ENCODE measurements at regions not wholly inside any gene's neighbourhood (a gene's known extent, or its start where the extent isn't known, plus 50 kb on each side); places are given as distances from the start of the nearest gene placed in this dataset.

DNA sequence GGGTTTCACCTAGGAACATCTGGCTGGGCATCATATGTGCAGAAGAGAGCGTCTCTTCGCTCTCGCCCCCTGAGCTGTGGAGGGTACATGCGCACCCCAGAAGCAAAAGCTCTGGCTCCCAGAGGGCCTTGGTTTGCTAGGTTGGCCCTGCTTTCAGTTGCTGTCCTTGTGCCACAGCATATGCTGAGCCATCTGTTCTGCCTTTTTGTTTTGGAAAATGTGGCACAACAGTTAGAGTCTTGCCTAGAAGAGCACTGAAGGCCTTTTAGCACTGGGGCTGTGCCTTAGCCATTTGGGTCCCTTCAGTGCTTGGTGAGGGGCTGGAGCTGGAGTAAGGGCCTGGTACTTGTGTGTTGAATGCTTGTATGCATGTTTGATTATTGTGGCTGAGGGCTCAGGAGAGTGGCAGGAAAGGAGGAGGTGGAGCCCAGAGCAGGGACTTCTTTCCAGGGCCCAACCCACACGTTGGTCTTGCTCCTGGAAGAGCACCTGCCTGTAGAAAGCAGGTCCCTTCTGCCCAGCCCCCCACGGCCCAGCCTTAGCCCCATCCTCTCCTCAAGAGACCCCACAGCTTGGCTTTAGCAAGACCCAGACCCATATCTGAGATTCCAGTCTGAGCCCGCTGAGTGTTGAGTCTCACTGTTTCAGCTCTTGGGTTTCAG is 113.7 kb downstream of the SLC25A47 start:
- Mint-ChIP-seq H3K27ac (no peak overlapping the region), H3K4me1 (peaks cover 13% of the 10 kb centered on the region), H3K27me3 (ENCODE audit: low read depth) (no peaks in the 10 kb centered on the region), H3K9me3 (no peaks in the 10 kb centered on the region), H3K36me3 (no peaks in the 10 kb centered on the region), H3K4me3 (no peak overlapping the region)
- ChIA-PET POLR2A (no interaction called here), CTCF (interaction anchor here (0.5 to 3.3 kb wide), 4 partner anchors 9 to 52 kb away, joined by 3 to 15 read pairs (median 8); no protein-coding TSS in a partner anchor)
- TF ChIP-seq ZNF396 (CRISPR knock-in tag; IDR thresholded peaks at IDR 0.05; ENCODE audit: borderline replicate concordance) (no peak), ZNF232 (CRISPR knock-in tag; IDR thresholded peaks at IDR 0.05) (no peak), RELA (CRISPR knock-in tag; IDR thresholded peaks at IDR 0.05; ENCODE audit: borderline replicate concordance) (no peak), FOXJ3 (CRISPR knock-in tag; IDR thresholded peaks at IDR 0.05; ENCODE audit: borderline replicate concordance) (no peak), NR2C2 (CRISPR knock-in tag; IDR thresholded peaks at IDR 0.05) (no peak), HMGA2 (CRISPR knock-in tag; IDR thresholded peaks at IDR 0.05) (no peak), KAT7 (CRISPR knock-in tag; IDR thresholded peaks at IDR 0.05; ENCODE audit: borderline replicate concordance) (no peak)
- DNase-seq (ENCODE audit: low spot score) (no peak), ATAC-seq (no peak)

DNA sequence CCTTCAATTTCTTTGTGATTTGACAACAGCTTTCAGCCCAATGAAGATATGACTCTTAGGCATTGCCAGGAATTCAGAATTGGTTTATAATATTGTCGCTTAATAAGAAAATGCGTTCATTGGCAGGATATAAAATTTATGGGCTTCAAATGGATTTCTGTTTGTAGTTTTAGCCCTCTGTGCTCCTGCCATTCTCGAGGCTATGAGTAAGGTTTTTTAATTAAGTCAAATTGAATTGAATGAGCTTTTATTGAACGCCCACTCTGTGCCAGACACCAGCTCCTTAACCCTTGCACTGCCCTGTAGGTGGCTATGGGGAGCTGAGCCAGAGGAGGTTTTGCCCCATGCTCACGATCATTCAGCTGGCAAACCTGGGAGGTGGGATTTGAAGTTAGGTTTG is 115.1 kb downstream of the SLC25A47 start:
- Mint-ChIP-seq H3K36me3 (no peaks in the 10 kb centered on the region), H3K4me3 (no peak overlapping the region), H3K9me3 (no peaks in the 10 kb centered on the region), H3K27me3 (ENCODE audit: low read depth) (no peaks in the 10 kb centered on the region), H3K27ac (no peak overlapping the region), H3K4me1 (peaks cover 22% of the 10 kb centered on the region)
- TF ChIP-seq ETV6 (CRISPR knock-in tag; IDR thresholded peaks at IDR 0.05): no peak
- no peak for TF ChIP-seq JUN (CRISPR knock-in tag; IDR thresholded peaks at IDR 0.05)
- no peak for TF ChIP-seq CBFB (CRISPR knock-in tag; IDR thresholded peaks at IDR 0.05; ENCODE audit: low read depth)
- no peak for TF ChIP-seq ZNF423 (CRISPR knock-in tag; IDR thresholded peaks at IDR 0.05)
- TF ChIP-seq, protein P1, sequence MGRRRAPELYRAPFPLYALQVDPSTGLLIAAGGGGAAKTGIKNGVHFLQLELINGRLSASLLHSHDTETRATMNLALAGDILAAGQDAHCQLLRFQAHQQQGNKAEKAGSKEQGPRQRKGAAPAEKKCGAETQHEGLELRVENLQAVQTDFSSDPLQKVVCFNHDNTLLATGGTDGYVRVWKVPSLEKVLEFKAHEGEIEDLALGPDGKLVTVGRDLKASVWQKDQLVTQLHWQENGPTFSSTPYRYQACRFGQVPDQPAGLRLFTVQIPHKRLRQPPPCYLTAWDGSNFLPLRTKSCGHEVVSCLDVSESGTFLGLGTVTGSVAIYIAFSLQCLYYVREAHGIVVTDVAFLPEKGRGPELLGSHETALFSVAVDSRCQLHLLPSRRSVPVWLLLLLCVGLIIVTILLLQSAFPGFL (CRISPR knock-in tag; IDR thresholded peaks at IDR 0.05; ENCODE audit: borderline replicate concordance): no peak
- ATAC-seq (no peak), DNase-seq (ENCODE audit: low spot score) (no peak)
- ChIA-PET CTCF (interaction anchor here (0.8 to 3.3 kb wide), 4 partner anchors 9 to 54 kb away, joined by 3 to 15 read pairs (median 12); no protein-coding TSS in a partner anchor), POLR2A (no interaction called here)

DNA sequence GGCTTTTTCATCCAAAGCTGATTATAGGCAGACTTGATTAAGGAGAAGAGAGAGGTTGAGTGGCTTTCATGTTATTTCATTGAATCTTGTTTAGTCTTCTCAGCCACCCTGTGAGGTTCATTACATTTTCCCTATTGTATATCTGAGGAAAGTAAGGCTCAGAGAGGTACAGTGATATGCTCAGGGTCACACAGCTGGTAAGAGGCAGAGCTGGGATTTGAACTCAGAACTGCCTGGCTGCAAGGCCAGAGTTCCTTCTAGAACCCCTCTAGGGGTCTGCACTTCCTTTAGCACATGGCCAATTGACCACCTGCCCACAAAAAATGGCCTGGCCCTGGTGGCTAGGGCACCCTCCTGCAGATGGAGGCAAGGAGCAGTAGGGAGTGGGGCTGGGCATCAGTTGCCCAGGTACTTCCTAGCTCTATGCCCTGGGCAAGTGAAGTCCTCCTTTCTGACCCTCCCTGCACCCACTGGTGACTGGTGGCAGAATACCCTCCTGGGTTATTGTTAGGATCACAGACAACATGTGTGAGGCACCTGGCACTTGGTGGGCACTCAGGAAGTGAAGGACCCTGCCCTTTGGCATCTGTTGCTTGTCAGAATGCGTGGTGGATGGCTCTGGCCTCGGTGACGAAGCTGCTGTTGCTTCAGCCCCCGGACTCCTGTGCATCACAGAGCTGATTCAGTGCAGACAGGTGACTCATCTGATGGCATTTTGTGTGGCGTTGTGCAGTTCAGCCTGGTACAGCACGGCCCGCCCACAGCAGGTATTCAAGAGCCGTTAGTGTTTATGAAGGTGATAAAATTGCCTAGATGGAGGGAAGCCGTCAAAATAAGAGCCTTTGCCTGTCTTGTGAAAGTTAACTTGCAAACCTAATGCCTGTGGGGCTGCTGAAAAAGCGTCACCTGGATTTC is 115.8 kb downstream of the SLC25A47 start:
- POLR2A ChIA-PET: interaction anchor here (1.0 kb wide), 1 partner anchor 207 kb away, joined by 3 read pairs; no protein-coding TSS in a partner anchor
- Mint-ChIP-seq H3K4me1 (peaks cover 29% of the 10 kb centered on the region), H3K4me3 (no peak overlapping the region), H3K9me3 (no peaks in the 10 kb centered on the region), H3K27me3 (ENCODE audit: low read depth) (no peaks in the 10 kb centered on the region), H3K36me3 (no peaks in the 10 kb centered on the region), H3K27ac (no peak overlapping the region)
- TF ChIP-seq ELF4 (CRISPR knock-in tag; IDR thresholded peaks at IDR 0.05; ENCODE audit: low read depth): no peak
- TF ChIP-seq ZNF416 (CRISPR knock-in tag; IDR thresholded peaks at IDR 0.05): no peak
- no peak for TF ChIP-seq ATF1 (CRISPR knock-in tag; IDR thresholded peaks at IDR 0.05)
- TF ChIP-seq, protein P2, sequence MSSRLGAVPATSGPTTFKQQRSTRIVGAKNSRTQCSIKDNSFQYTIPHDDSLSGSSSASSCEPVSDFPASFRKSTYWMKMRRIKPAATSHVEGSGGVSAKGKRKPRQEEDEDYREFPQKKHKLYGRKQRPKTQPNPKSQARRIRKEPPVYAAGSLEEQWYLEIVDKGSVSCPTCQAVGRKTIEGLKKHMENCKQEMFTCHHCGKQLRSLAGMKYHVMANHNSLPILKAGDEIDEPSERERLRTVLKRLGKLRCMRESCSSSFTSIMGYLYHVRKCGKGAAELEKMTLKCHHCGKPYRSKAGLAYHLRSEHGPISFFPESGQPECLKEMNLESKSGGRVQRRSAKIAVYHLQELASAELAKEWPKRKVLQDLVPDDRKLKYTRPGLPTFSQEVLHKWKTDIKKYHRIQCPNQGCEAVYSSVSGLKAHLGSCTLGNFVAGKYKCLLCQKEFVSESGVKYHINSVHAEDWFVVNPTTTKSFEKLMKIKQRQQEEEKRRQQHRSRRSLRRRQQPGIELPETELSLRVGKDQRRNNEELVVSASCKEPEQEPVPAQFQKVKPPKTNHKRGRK (CRISPR knock-in tag; IDR thresholded peaks at IDR 0.05; ENCODE audit: borderline replicate concordance): no peak
- TF ChIP-seq, protein P3, sequence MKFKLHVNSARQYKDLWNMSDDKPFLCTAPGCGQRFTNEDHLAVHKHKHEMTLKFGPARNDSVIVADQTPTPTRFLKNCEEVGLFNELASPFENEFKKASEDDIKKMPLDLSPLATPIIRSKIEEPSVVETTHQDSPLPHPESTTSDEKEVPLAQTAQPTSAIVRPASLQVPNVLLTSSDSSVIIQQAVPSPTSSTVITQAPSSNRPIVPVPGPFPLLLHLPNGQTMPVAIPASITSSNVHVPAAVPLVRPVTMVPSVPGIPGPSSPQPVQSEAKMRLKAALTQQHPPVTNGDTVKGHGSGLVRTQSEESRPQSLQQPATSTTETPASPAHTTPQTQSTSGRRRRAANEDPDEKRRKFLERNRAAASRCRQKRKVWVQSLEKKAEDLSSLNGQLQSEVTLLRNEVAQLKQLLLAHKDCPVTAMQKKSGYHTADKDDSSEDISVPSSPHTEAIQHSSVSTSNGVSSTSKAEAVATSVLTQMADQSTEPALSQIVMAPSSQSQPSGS (CRISPR knock-in tag; IDR thresholded peaks at IDR 0.05; ENCODE audit: borderline replicate concordance, low read depth): no peak
- TF ChIP-seq, protein P4, sequence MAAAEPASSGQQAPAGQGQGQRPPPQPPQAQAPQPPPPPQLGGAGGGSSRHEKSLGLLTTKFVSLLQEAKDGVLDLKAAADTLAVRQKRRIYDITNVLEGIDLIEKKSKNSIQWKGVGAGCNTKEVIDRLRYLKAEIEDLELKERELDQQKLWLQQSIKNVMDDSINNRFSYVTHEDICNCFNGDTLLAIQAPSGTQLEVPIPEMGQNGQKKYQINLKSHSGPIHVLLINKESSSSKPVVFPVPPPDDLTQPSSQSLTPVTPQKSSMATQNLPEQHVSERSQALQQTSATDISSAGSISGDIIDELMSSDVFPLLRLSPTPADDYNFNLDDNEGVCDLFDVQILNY (CRISPR knock-in tag; IDR thresholded peaks at IDR 0.05): no peak
- TF ChIP-seq, protein P5, sequence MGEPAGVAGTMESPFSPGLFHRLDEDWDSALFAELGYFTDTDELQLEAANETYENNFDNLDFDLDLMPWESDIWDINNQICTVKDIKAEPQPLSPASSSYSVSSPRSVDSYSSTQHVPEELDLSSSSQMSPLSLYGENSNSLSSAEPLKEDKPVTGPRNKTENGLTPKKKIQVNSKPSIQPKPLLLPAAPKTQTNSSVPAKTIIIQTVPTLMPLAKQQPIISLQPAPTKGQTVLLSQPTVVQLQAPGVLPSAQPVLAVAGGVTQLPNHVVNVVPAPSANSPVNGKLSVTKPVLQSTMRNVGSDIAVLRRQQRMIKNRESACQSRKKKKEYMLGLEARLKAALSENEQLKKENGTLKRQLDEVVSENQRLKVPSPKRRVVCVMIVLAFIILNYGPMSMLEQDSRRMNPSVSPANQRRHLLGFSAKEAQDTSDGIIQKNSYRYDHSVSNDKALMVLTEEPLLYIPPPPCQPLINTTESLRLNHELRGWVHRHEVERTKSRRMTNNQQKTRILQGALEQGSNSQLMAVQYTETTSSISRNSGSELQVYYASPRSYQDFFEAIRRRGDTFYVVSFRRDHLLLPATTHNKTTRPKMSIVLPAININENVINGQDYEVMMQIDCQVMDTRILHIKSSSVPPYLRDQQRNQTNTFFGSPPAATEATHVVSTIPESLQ (CRISPR knock-in tag; IDR thresholded peaks at IDR 0.05): no peak
- no peak for TF ChIP-seq MXD4 (CRISPR knock-in tag; IDR thresholded peaks at IDR 0.05; ENCODE audit: borderline replicate concordance)
- TF ChIP-seq ESRRA (CRISPR knock-in tag; IDR thresholded peaks at IDR 0.05; ENCODE audit: borderline replicate concordance): no peak
- TF ChIP-seq, protein P6, sequence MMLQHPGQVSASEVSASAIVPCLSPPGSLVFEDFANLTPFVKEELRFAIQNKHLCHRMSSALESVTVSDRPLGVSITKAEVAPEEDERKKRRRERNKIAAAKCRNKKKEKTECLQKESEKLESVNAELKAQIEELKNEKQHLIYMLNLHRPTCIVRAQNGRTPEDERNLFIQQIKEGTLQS (CRISPR knock-in tag; conservative IDR thresholded peaks at IDR 0.05): no peak
- CTCF ChIA-PET: interaction anchor here (0.8 to 4.8 kb wide), 16 partner anchors 8 to 217 kb away, joined by 3 to 47 read pairs (median 10); no protein-coding TSS in a partner anchor
- DNase-seq (ENCODE audit: low spot score): no peak
- no peak for ATAC-seq
